ENCODE measurements at regions not wholly inside any gene's neighbourhood (a gene's known extent, or its start where the extent isn't known, plus 50 kb on each side); places are given as distances from the start of the nearest gene placed in this dataset.

DNA sequence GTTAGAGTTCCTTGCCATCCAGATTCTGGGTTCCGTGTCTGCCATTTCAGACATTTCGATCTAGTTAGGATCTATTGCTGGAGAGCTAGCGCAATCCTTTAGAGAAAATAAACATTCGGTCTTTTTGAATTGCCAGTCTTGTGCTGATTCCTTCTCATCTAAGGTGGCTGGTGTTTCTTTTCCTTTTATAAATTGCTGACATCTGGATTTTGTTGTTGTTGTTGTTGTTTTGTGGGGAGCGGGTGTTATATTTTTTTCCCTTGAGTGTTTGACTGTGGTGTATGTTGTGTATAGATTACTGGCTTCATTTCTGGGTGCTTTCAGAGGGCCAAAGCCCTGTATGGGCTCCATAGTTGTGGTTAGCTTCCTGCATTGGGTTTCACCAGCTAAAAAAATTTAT lies 128.5 kb upstream of the LRP1B start:
- ATAC-seq (no peak), DNase-seq (ENCODE audit: low read depth in 1 of 2, low spot score in 1 of 2) (no peak), FAIRE-seq (no peak)
- Histone ChIP-seq H3K4me3 (no peak overlapping the region), H3K9me3 (no peaks in the 10 kb centered on the region), H3K4me2 (no peak overlapping the region), H3K4me1 (no peaks in the 10 kb centered on the region), H3K27ac (no peak overlapping the region)
- WGBS (ENCODE audit: missing lambda C conversion rate) = 77% methylated on average over 5 of the region's 5 CpGs
- ChIA-PET POLR2A (no interaction called here), CTCF (no interaction called here)
- TF ChIP-seq ZFP36 (IDR thresholded peaks at IDR 0.05; ENCODE audit: borderline replicate concordance, partially characterized antibody) (no peak), MAFK (IDR thresholded peaks at IDR 0.05; ENCODE audit: partially characterized antibody) (peak; percentile 54)

DNA sequence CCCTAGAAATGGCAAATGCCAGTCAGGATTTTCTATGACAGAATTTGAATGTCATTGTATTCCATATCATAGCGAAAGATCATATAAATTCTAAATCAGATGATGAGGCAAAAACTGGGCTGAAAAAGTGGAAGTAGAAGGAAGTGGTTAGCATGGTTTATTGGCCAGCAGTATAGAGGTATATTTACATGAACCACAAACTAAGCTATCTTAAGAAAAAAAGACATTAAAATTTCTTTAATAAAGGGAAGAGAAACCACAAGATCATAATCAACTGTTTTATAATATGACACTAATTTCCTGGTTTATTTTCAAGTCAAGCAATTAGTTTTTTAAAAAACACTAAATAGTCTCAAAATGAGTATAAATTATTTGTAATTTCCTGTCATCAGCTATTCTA lies 123.2 kb upstream of the LRP1B start:
- ChIA-PET CTCF (no interaction called here), POLR2A (no interaction called here)
- H3K4me3 ChIP-seq = no peak overlapping the region
- ATAC-seq (no peak), FAIRE-seq (no peak), DNase-seq (ENCODE audit: low read depth in 1 of 2, low spot score in 1 of 2) (no peak)
- H3K4me1 ChIP-seq = no peaks in the 10 kb centered on the region
- 71% methylated on average over 1 of the region's 1 CpG for WGBS (ENCODE audit: missing lambda C conversion rate)
- H3K9me3 ChIP-seq = no peaks in the 10 kb centered on the region
- H3K27ac ChIP-seq = no peak overlapping the region
- TF ChIP-seq HEYL (CRISPR knock-in tag; IDR thresholded peaks at IDR 0.05) (no peak), JUNB (IDR thresholded peaks at IDR 0.05) (no peak), EHMT2 (IDR thresholded peaks at IDR 0.05; ENCODE audit: low read depth) (no peak), SREBF2 (IDR thresholded peaks at IDR 0.05) (no peak), POLR2AphosphoS2 (conservative IDR thresholded peaks at IDR 0.05; ENCODE audit: low read length) (no peak)
- no peak overlapping the region for H3K4me2 ChIP-seq

- ChIA-PET CTCF (no interaction called here), POLR2A (no interaction called here)
- DNase-seq (ENCODE audit: low read depth in 1 of 2, low spot score in 1 of 2) = no peak
Observed at GRCh38 chr2:142241016-142241415, 110.2 kb upstream of the LRP1B start.

DNA sequence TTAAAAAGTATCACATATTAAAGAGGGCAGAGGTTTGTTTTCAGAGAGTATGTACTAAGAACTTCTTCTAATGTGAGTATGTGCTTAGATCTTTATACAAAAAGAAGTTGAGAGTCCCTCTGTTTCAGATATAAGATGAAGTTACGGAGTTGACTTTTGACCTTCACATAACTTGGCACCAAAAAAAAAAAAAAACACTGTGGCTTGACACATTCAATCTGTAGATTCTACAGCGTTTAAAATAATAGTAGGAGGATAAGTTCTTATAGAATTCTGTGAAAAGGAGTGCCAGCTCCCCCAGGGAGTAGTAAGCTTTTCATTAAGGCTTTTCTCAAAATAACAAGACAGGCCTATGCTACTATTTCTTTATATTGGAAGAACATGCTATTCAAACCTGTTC lies 105.4 kb upstream of the LRP1B start:
- no peak for DNase-seq (ENCODE audit: low read depth in 1 of 2, low spot score in 1 of 2)
- ChIA-PET CTCF (interaction anchor here (0.7 kb wide), 1 partner anchor 16 kb away, joined by 5 read pairs; no protein-coding TSS in a partner anchor), POLR2A (no interaction called here)
- H3K4me1 ChIP-seq = no peaks in the 10 kb centered on the region
- no peak for FAIRE-seq
- no peak overlapping the region for H3K4me2 ChIP-seq
- ATAC-seq = no peak
- WGBS (ENCODE audit: missing lambda C conversion rate) = 49% methylated on average over 2 of the region's 2 CpGs
- TF ChIP-seq HOXA7 (CRISPR knock-in tag; IDR thresholded peaks at IDR 0.05) = no peak
- TF ChIP-seq RAD21 (conservative IDR thresholded peaks at IDR 0.05 in 1 of 2, IDR thresholded peaks at IDR 0.05 in 1 of 2) = no peak
- TF ChIP-seq BHLHE40 (IDR thresholded peaks at IDR 0.05; ENCODE audit: low read depth, low read length) = no peak
- no peak for TF ChIP-seq REST (IDR thresholded peaks at IDR 0.05)
- TF ChIP-seq CBX8 (IDR thresholded peaks at IDR 0.05) = no peak
- TF ChIP-seq, protein P1, sequence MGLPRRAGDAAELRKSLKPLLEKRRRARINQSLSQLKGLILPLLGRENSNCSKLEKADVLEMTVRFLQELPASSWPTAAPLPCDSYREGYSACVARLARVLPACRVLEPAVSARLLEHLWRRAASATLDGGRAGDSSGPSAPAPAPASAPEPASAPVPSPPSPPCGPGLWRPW (IDR thresholded peaks at IDR 0.05) = no peak
- no peak overlapping the region for H3K27ac ChIP-seq
- H3K4me3 ChIP-seq = no peak overlapping the region
- H3K9me3 ChIP-seq = no peaks in the 10 kb centered on the region

More at GRCh38 chr2:142241016-142241415, 110.2 kb upstream of the LRP1B start:
- FAIRE-seq (no peak), ATAC-seq (no peak)
- TF ChIP-seq KDM1A (IDR thresholded peaks at IDR 0.05; ENCODE audit: low read depth) (no peak), E2F6 (IDR thresholded peaks at IDR 0.05; ENCODE audit: borderline replicate concordance, low read depth) (no peak), MYC (IDR thresholded peaks at IDR 0.05; ENCODE audit: borderline replicate concordance, low read length) (no peak), TP53 (CRISPR knock-in tag; IDR thresholded peaks at IDR 0.05) (no peak), FOXS1 (CRISPR knock-in tag; IDR thresholded peaks at IDR 0.05) (no peak), HOXB5 (CRISPR knock-in tag; IDR thresholded peaks at IDR 0.05) (no peak)
- TF ChIP-seq, protein P2, sequence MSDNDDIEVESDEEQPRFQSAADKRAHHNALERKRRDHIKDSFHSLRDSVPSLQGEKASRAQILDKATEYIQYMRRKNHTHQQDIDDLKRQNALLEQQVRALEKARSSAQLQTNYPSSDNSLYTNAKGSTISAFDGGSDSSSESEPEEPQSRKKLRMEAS (IDR thresholded peaks at IDR 0.05) = no peak
- H3K4me1 ChIP-seq = no peaks in the 10 kb centered on the region
- no peak overlapping the region for H3K4me2 ChIP-seq
- no peaks in the 10 kb centered on the region for H3K9me3 ChIP-seq
- no peak overlapping the region for H3K27ac ChIP-seq
- no peak overlapping the region for H3K4me3 ChIP-seq
- WGBS (ENCODE audit: missing lambda C conversion rate) = 24% methylated on average over 2 of the region's 2 CpGs

Data from A549 (cell line).